GM10266 (cell line): ENCODE measurements at regions not wholly inside any gene's neighbourhood (a gene's known extent, or its start where the extent isn't known, plus 50 kb on each side); places are given as distances from the start of the nearest gene placed in this dataset.
"Not testable (repeated sequence)": the region's sequence is repeated elsewhere in the genome, so short reads cannot be mapped to it uniquely, and the experiment has no call there.

Source experiments
- DNase-seq: peaks from one replicate; pipeline ENCODE4 v3.0.0; 2012; ENCODE audit errors: extremely low spot score
- CTCF ChIP-seq: IDR thresholded peaks from 2 replicates; pipeline ENCODE4 v1.5.1; 2012; ENCODE audit warnings: mild to moderate bottlenecking, low read depth; ENCODE audit not compliant: control insufficient read depth, insufficient read depth; ENCODE audit errors: missing control alignments

GRCh38 chr14:38578278-38578681, 322.4 kb upstream of the CLEC14A start:
- TF ChIP-seq CTCF = no peak
- no peak for DNase-seq

GRCh38 chr14:38567703-38568102, 311.8 kb upstream of the CLEC14A start:
- no peak for DNase-seq
- TF ChIP-seq CTCF = no peak

GRCh38 chr14:38561657-38562056, 305.8 kb upstream of the CLEC14A start:
- no peak for TF ChIP-seq CTCF

GRCh38 chr14:38559711-38560110, 303.8 kb upstream of the CLEC14A start:
- DNase-seq = no peak
- TF ChIP-seq CTCF = no peak

More at GRCh38 chr14:38561657-38562056, 305.8 kb upstream of the CLEC14A start:
- DNase-seq = no peak

- DNase-seq = not testable (repeated sequence)
Measured at GRCh38 chr14:38557391-38557790, 301.5 kb upstream of the CLEC14A start.

- no peak for TF ChIP-seq CTCF
- no peak for DNase-seq
Measured at GRCh38 chr14:38556252-38556651, 300.4 kb upstream of the CLEC14A start.

- TF ChIP-seq CTCF = no peak
- no peak for DNase-seq
Measured at GRCh38 chr14:38554026-38554425, 298.1 kb upstream of the CLEC14A start.

GRCh38 chr14:38553586-38553985, 297.7 kb upstream of the CLEC14A start:
- TF ChIP-seq CTCF = no peak
- no peak for DNase-seq
